ENCODE measurements at regions not wholly inside any gene's neighbourhood (a gene's known extent, or its start where the extent isn't known, plus 50 kb on each side); places are given as distances from the start of the nearest gene placed in this dataset.

GRCh38 chr6:170042123-170042522, 248.8 kb downstream of the DLL1 start:
- H3K27me3 ChIP-seq (ENCODE audit: insufficient read depth) = no peaks in the 10 kb centered on the region
- H3K4me3 ChIP-seq (ENCODE audit: low read depth in 2 of 2, low read length in 1 of 2) = no peak overlapping the region
- H3K36me3 ChIP-seq (replicated peaks in 1 of 2; ENCODE audit: control insufficient read depth in 1 of 2, insufficient read depth in 2 of 2, low read length in 1 of 2) = no peaks in the 10 kb centered on the region
- H2AFZ ChIP-seq (ENCODE audit: low read depth) = no peak overlapping the region
- H3K9ac ChIP-seq = no peak overlapping the region
- CTCF ChIA-PET = no interaction called here
- TF ChIP-seq MEF2A (IDR thresholded peaks at IDR 0.05; ENCODE audit: borderline replicate concordance, low read depth) (no peak), TCF12 (IDR thresholded peaks at IDR 0.05) (no peak), SMC3 (IDR thresholded peaks at IDR 0.05; ENCODE audit: low read depth, low read length) (no peak), EZH2phosphoT487 (IDR thresholded peaks at IDR 0.05; ENCODE audit: borderline replicate concordance, low read depth) (no peak), POLR2AphosphoS5 (IDR thresholded peaks at IDR 0.05; ENCODE audit: low read depth, low read length) (no peak), NFIC (IDR thresholded peaks at IDR 0.05; ENCODE audit: borderline replicate concordance) (no peak), ZBTB33 (IDR thresholded peaks at IDR 0.05; ENCODE audit: borderline replicate concordance, low read depth) (no peak), JUND (IDR thresholded peaks at IDR 0.05) (no peak), CHD2 (IDR thresholded peaks at IDR 0.05; ENCODE audit: low read length, partially characterized antibody) (no peak)
- TF ChIP-seq, protein P1, sequence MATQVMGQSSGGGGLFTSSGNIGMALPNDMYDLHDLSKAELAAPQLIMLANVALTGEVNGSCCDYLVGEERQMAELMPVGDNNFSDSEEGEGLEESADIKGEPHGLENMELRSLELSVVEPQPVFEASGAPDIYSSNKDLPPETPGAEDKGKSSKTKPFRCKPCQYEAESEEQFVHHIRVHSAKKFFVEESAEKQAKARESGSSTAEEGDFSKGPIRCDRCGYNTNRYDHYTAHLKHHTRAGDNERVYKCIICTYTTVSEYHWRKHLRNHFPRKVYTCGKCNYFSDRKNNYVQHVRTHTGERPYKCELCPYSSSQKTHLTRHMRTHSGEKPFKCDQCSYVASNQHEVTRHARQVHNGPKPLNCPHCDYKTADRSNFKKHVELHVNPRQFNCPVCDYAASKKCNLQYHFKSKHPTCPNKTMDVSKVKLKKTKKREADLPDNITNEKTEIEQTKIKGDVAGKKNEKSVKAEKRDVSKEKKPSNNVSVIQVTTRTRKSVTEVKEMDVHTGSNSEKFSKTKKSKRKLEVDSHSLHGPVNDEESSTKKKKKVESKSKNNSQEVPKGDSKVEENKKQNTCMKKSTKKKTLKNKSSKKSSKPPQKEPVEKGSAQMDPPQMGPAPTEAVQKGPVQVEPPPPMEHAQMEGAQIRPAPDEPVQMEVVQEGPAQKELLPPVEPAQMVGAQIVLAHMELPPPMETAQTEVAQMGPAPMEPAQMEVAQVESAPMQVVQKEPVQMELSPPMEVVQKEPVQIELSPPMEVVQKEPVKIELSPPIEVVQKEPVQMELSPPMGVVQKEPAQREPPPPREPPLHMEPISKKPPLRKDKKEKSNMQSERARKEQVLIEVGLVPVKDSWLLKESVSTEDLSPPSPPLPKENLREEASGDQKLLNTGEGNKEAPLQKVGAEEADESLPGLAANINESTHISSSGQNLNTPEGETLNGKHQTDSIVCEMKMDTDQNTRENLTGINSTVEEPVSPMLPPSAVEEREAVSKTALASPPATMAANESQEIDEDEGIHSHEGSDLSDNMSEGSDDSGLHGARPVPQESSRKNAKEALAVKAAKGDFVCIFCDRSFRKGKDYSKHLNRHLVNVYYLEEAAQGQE (IDR thresholded peaks at IDR 0.05; ENCODE audit: low read depth, low read length) = no peak
- TF ChIP-seq, protein P2, sequence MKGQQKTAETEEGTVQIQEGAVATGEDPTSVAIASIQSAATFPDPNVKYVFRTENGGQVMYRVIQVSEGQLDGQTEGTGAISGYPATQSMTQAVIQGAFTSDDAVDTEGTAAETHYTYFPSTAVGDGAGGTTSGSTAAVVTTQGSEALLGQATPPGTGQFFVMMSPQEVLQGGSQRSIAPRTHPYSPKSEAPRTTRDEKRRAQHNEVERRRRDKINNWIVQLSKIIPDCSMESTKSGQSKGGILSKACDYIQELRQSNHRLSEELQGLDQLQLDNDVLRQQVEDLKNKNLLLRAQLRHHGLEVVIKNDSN (IDR thresholded peaks at IDR 0.05; ENCODE audit: borderline replicate concordance, low read depth) = no peak
- 12% methylated on average over 4 of the region's 4 CpGs for WGBS (ENCODE audit: low lambda C conversion rate)
- H3K4me2 ChIP-seq = no peak overlapping the region
- DNase-seq = no peak
- no peaks in the 10 kb centered on the region for H3K9me3 ChIP-seq
- no peak overlapping the region for H3K27ac ChIP-seq (ENCODE audit: low read depth in 2 of 2, low read length in 1 of 2)
- peaks cover 0 to 11% of the 10 kb centered on the region in 2 experiments; a peak in 1 of 4 replicates for H3K4me1 ChIP-seq (ENCODE audit: control insufficient read depth in 1 of 2, insufficient read depth in 2 of 2, low read depth in 1 of 2, low read length in 1 of 2)
- no peaks in the 10 kb centered on the region for H4K20me1 ChIP-seq (ENCODE audit: insufficient read depth)
- no peaks in the 10 kb centered on the region for H3F3A ChIP-seq (replicated peaks; ENCODE audit: insufficient read depth)
- H3K9me2 ChIP-seq = no peaks in the 10 kb centered on the region
- no peaks in the 10 kb centered on the region for H3K79me2 ChIP-seq (ENCODE audit: insufficient read depth)
- POLR2A ChIA-PET = no interaction called here

GRCh38 chr6:170041526-170041925, 249.4 kb downstream of the DLL1 start:
- no peaks in the 10 kb centered on the region for H3K79me2 ChIP-seq (ENCODE audit: insufficient read depth)
- WGBS (ENCODE audit: low lambda C conversion rate) = 15% methylated on average over 5 of the region's 6 CpGs
- H3K27ac ChIP-seq (ENCODE audit: low read depth in 2 of 2, low read length in 1 of 2) = no peak overlapping the region
- POLR2A ChIA-PET = no interaction called here
- H4K20me1 ChIP-seq (ENCODE audit: insufficient read depth) = no peaks in the 10 kb centered on the region
- no peak overlapping the region for H3K9ac ChIP-seq
- TF ChIP-seq MXI1 (IDR thresholded peaks at IDR 0.05; ENCODE audit: low read depth, low read length) (no peak), FOXM1 (IDR thresholded peaks at IDR 0.05; ENCODE audit: low read depth) (no peak), TCF12 (IDR thresholded peaks at IDR 0.05) (no peak)
- peaks cover 0 to 11% of the 10 kb centered on the region in 2 experiments; a peak in 1 of 4 replicates for H3K4me1 ChIP-seq (ENCODE audit: control insufficient read depth in 1 of 2, insufficient read depth in 2 of 2, low read depth in 1 of 2, low read length in 1 of 2)
- no peak overlapping the region for H3K4me3 ChIP-seq (ENCODE audit: low read depth in 2 of 2, low read length in 1 of 2)
- no peak overlapping the region for H3K4me2 ChIP-seq
- H3K27me3 ChIP-seq (ENCODE audit: insufficient read depth) = no peaks in the 10 kb centered on the region
- no peaks in the 10 kb centered on the region for H3K9me2 ChIP-seq
- H2AFZ ChIP-seq (ENCODE audit: low read depth) = no peak overlapping the region
- H3F3A ChIP-seq (replicated peaks; ENCODE audit: insufficient read depth) = no peaks in the 10 kb centered on the region
- DNase-seq = no peak
- CTCF ChIA-PET = no interaction called here
- H3K9me3 ChIP-seq = no peaks in the 10 kb centered on the region
- no peaks in the 10 kb centered on the region for H3K36me3 ChIP-seq (replicated peaks in 1 of 2; ENCODE audit: control insufficient read depth in 1 of 2, insufficient read depth in 2 of 2, low read length in 1 of 2)

Measured in SK-N-SH (cell line).